ENCODE measurements at regions not wholly inside any gene's neighbourhood (a gene's known extent, or its start where the extent isn't known, plus 50 kb on each side); places are given as distances from the start of the nearest gene placed in this dataset.

GRCh38 chr15:47570451-47570850 lies 146.9 kb upstream of the SEMA6D start:
- Mint-ChIP-seq H3K36me3 (ENCODE audit: low read depth) (no peaks in the 10 kb centered on the region), H3K27me3 (peaks cover 4% of the 10 kb centered on the region), H3K9me3 (peaks cover 3% of the 10 kb centered on the region), H3K4me3 (no peak overlapping the region), H3K27ac (no peak overlapping the region), H3K4me1 (no peaks in the 10 kb centered on the region)
- ATAC-seq (replicated peaks): no peak

- no peak overlapping the region for H3K4me3 Mint-ChIP-seq
- H3K36me3 Mint-ChIP-seq (ENCODE audit: low read depth): no peaks in the 10 kb centered on the region
- H3K27ac Mint-ChIP-seq: no peak overlapping the region
- no peak for ATAC-seq (replicated peaks)
- H3K9me3 Mint-ChIP-seq: peaks cover 3% of the 10 kb centered on the region
- H3K4me1 Mint-ChIP-seq: no peaks in the 10 kb centered on the region
- peaks cover 4% of the 10 kb centered on the region for H3K27me3 Mint-ChIP-seq
These were observed 146.2 kb upstream of the SEMA6D start for GRCh38 chr15:47570881-47571640.

GRCh38 chr15:47573673-47574072 lies 143.6 kb upstream of the SEMA6D start:
- H3K27ac Mint-ChIP-seq: no peak overlapping the region
- H3K36me3 Mint-ChIP-seq (ENCODE audit: low read depth): no peaks in the 10 kb centered on the region
- no peak for ATAC-seq (replicated peaks)
- H3K4me3 Mint-ChIP-seq: no peak overlapping the region
- H3K9me3 Mint-ChIP-seq: no peaks in the 10 kb centered on the region
- no peaks in the 10 kb centered on the region for H3K4me1 Mint-ChIP-seq
- no peaks in the 10 kb centered on the region for H3K27me3 Mint-ChIP-seq

- no peaks in the 10 kb centered on the region for H3K27me3 Mint-ChIP-seq
- H3K4me3 Mint-ChIP-seq: no peak overlapping the region
- no peak overlapping the region for H3K27ac Mint-ChIP-seq
- H3K9me3 Mint-ChIP-seq: peaks cover 3% of the 10 kb centered on the region
- no peaks in the 10 kb centered on the region for H3K36me3 Mint-ChIP-seq (ENCODE audit: low read depth)
- ATAC-seq (replicated peaks): no peak
- no peaks in the 10 kb centered on the region for H3K4me1 Mint-ChIP-seq
These were observed 140.3 kb upstream of the SEMA6D start for GRCh38 chr15:47577000-47577399.

- Mint-ChIP-seq H3K4me1 (no peaks in the 10 kb centered on the region), H3K36me3 (ENCODE audit: low read depth) (no peaks in the 10 kb centered on the region)
These were observed 139.8 kb upstream of the SEMA6D start for GRCh38 chr15:47577461-47577860.

GRCh38 chr15:47582233-47582632 lies 135.1 kb upstream of the SEMA6D start:
- Mint-ChIP-seq H3K4me3 (no peak overlapping the region), H3K9me3 (peaks cover 3% of the 10 kb centered on the region), H3K36me3 (ENCODE audit: low read depth) (no peaks in the 10 kb centered on the region), H3K27me3 (no peaks in the 10 kb centered on the region), H3K27ac (no peak overlapping the region), H3K4me1 (no peaks in the 10 kb centered on the region)
- ATAC-seq (replicated peaks): no peak

More at GRCh38 chr15:47577461-47577860, 139.8 kb upstream of the SEMA6D start:
- H3K9me3 Mint-ChIP-seq: peaks cover 3% of the 10 kb centered on the region
- H3K27ac Mint-ChIP-seq: no peak overlapping the region
- no peak overlapping the region for H3K4me3 Mint-ChIP-seq
- no peaks in the 10 kb centered on the region for H3K27me3 Mint-ChIP-seq
- ATAC-seq (replicated peaks): no peak

GRCh38 chr15:47584316-47584715 lies 133.0 kb upstream of the SEMA6D start:
- H3K27ac Mint-ChIP-seq: no peak overlapping the region
- no peaks in the 10 kb centered on the region for H3K36me3 Mint-ChIP-seq (ENCODE audit: low read depth)
- H3K4me3 Mint-ChIP-seq: no peak overlapping the region
- H3K9me3 Mint-ChIP-seq: peaks cover 3% of the 10 kb centered on the region
- no peak for ATAC-seq (replicated peaks)
- H3K27me3 Mint-ChIP-seq: peaks cover 4% of the 10 kb centered on the region
- H3K4me1 Mint-ChIP-seq: no peaks in the 10 kb centered on the region

- no peaks in the 10 kb centered on the region for H3K36me3 Mint-ChIP-seq (ENCODE audit: low read depth)
- no peaks in the 10 kb centered on the region for H3K9me3 Mint-ChIP-seq
- no peaks in the 10 kb centered on the region for H3K4me1 Mint-ChIP-seq
- no peak overlapping the region for H3K4me3 Mint-ChIP-seq
- peaks cover 4% of the 10 kb centered on the region for H3K27me3 Mint-ChIP-seq
- no peak overlapping the region for H3K27ac Mint-ChIP-seq
- ATAC-seq (replicated peaks): no peak
These were observed 130.6 kb upstream of the SEMA6D start for GRCh38 chr15:47586653-47587224.

- no peak overlapping the region for H3K4me3 Mint-ChIP-seq
- H3K27ac Mint-ChIP-seq: no peak overlapping the region
- no peak for ATAC-seq (replicated peaks)
- no peaks in the 10 kb centered on the region for H3K9me3 Mint-ChIP-seq
- H3K4me1 Mint-ChIP-seq: no peaks in the 10 kb centered on the region
- H3K36me3 Mint-ChIP-seq (ENCODE audit: low read depth): no peaks in the 10 kb centered on the region
- H3K27me3 Mint-ChIP-seq: peaks cover 4% of the 10 kb centered on the region
These were observed 129.1 kb upstream of the SEMA6D start for GRCh38 chr15:47587940-47588802.

GRCh38 chr15:47588958-47589357 lies 128.3 kb upstream of the SEMA6D start:
- no peaks in the 10 kb centered on the region for H3K36me3 Mint-ChIP-seq (ENCODE audit: low read depth)
- no peak for ATAC-seq (replicated peaks)
- peaks cover 4% of the 10 kb centered on the region for H3K27me3 Mint-ChIP-seq
- H3K4me1 Mint-ChIP-seq: no peaks in the 10 kb centered on the region
- H3K4me3 Mint-ChIP-seq: no peak overlapping the region
- H3K27ac Mint-ChIP-seq: no peak overlapping the region
- H3K9me3 Mint-ChIP-seq: no peaks in the 10 kb centered on the region

- H3K4me1 Mint-ChIP-seq: no peaks in the 10 kb centered on the region
- no peak for ATAC-seq (replicated peaks)
These were observed 118.3 kb upstream of the SEMA6D start for GRCh38 chr15:47598996-47599395.

GRCh38 chr15:47599806-47600205 lies 117.5 kb upstream of the SEMA6D start:
- no peak overlapping the region for H3K27ac Mint-ChIP-seq
- peaks cover 3% of the 10 kb centered on the region for H3K27me3 Mint-ChIP-seq
- no peaks in the 10 kb centered on the region for H3K4me1 Mint-ChIP-seq
- H3K9me3 Mint-ChIP-seq: peaks cover 8% of the 10 kb centered on the region
- no peak for ATAC-seq (replicated peaks)
- H3K36me3 Mint-ChIP-seq (ENCODE audit: low read depth): no peaks in the 10 kb centered on the region
- no peak overlapping the region for H3K4me3 Mint-ChIP-seq

More at GRCh38 chr15:47598996-47599395, 118.3 kb upstream of the SEMA6D start:
- Mint-ChIP-seq H3K9me3 (peaks cover 8% of the 10 kb centered on the region), H3K36me3 (ENCODE audit: low read depth) (no peaks in the 10 kb centered on the region), H3K27me3 (peaks cover 3% of the 10 kb centered on the region), H3K27ac (no peak overlapping the region), H3K4me3 (no peak overlapping the region)

- peaks cover 6% of the 10 kb centered on the region for H3K9me3 Mint-ChIP-seq
- H3K27ac Mint-ChIP-seq: no peak overlapping the region
- H3K4me1 Mint-ChIP-seq: no peaks in the 10 kb centered on the region
- H3K4me3 Mint-ChIP-seq: no peak overlapping the region
- peaks cover 3% of the 10 kb centered on the region for H3K27me3 Mint-ChIP-seq
- no peaks in the 10 kb centered on the region for H3K36me3 Mint-ChIP-seq (ENCODE audit: low read depth)
- ATAC-seq (replicated peaks): no peak
These were observed 115.2 kb upstream of the SEMA6D start for GRCh38 chr15:47602121-47602520.

GRCh38 chr15:47603026-47603425 lies 114.3 kb upstream of the SEMA6D start:
- H3K4me1 Mint-ChIP-seq: no peaks in the 10 kb centered on the region
- no peak overlapping the region for H3K27ac Mint-ChIP-seq
- no peak overlapping the region for H3K4me3 Mint-ChIP-seq
- peaks cover 6% of the 10 kb centered on the region for H3K9me3 Mint-ChIP-seq
- peaks cover 3% of the 10 kb centered on the region for H3K27me3 Mint-ChIP-seq
- ATAC-seq (replicated peaks): no peak
- H3K36me3 Mint-ChIP-seq (ENCODE audit: low read depth): no peaks in the 10 kb centered on the region

- ATAC-seq (replicated peaks): no peak
- peaks cover 3% of the 10 kb centered on the region for H3K27me3 Mint-ChIP-seq
- no peak overlapping the region for H3K27ac Mint-ChIP-seq
- no peaks in the 10 kb centered on the region for H3K4me1 Mint-ChIP-seq
- H3K9me3 Mint-ChIP-seq: peaks cover 6% of the 10 kb centered on the region
- no peak overlapping the region for H3K4me3 Mint-ChIP-seq
- no peaks in the 10 kb centered on the region for H3K36me3 Mint-ChIP-seq (ENCODE audit: low read depth)
These were observed 109.6 kb upstream of the SEMA6D start for GRCh38 chr15:47607695-47608094.
